OCI-LY1 (cell line): ENCODE measurements at regions not wholly inside any gene's neighbourhood (a gene's known extent, or its start where the extent isn't known, plus 50 kb on each side); places are given as distances from the start of the nearest gene placed in this dataset.
"Not testable (repeated sequence)": the region's sequence is repeated elsewhere in the genome, so short reads cannot be mapped to it uniquely, and the experiment has no call there.

Source experiments
- EZH2 ChIP-seq: fragments of 200-600 bp; sonication (generic), shearing (Covaris generic); IDR thresholded peaks from 2 replicates; pipeline ENCODE4 v1.8.0; 2017; ENCODE audit warnings: borderline replicate concordance, mixed run types, mild to moderate bottlenecking, antibody characterized with exemption, low read length, moderate library complexity, mixed read lengths
- TF ChIP-seq, protein P1 (sequence below): fragments of 200-600 bp; sonication (generic), shearing (Covaris generic); IDR thresholded peaks from 2 replicates; pipeline ENCODE4 v1.5.1; 2017; ENCODE audit warnings: mild to moderate bottlenecking, antibody characterized with exemption, low read length, moderate library complexity, mixed read lengths

DNA sequence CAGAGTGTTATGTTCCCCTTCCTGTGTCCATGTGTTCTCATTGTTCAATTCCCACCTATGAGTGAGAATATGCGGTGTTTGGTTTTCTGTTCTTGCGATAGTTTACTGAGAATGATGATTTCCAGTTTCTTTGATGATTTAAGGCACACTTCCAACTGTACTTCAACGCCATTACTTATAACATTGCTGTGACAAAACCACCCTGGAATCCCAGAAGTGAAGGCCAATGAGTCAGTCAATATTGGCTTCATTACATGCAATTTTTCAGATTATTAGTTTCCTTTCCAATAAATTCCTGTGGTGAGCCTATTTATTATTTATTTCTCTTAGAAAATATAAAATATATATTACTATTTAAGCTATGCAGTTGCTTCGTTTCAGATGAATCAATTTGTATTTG is 153.5 kb upstream of the LRP1B start:
- TF ChIP-seq, protein P1, sequence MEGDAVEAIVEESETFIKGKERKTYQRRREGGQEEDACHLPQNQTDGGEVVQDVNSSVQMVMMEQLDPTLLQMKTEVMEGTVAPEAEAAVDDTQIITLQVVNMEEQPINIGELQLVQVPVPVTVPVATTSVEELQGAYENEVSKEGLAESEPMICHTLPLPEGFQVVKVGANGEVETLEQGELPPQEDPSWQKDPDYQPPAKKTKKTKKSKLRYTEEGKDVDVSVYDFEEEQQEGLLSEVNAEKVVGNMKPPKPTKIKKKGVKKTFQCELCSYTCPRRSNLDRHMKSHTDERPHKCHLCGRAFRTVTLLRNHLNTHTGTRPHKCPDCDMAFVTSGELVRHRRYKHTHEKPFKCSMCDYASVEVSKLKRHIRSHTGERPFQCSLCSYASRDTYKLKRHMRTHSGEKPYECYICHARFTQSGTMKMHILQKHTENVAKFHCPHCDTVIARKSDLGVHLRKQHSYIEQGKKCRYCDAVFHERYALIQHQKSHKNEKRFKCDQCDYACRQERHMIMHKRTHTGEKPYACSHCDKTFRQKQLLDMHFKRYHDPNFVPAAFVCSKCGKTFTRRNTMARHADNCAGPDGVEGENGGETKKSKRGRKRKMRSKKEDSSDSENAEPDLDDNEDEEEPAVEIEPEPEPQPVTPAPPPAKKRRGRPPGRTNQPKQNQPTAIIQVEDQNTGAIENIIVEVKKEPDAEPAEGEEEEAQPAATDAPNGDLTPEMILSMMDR = not testable (repeated sequence)
- not testable (repeated sequence) for TF ChIP-seq EZH2
